Amniotic epithelial cell (primary cell): ENCODE measurements at regions not wholly inside any gene's neighbourhood (a gene's known extent, or its start where the extent isn't known, plus 50 kb on each side); places are given as distances from the start of the nearest gene placed in this dataset.
A peak's percentile ranks its signal among the peaks of the same experiment; 100 is the strongest.
"Not testable (repeated sequence)": the region's sequence is repeated elsewhere in the genome, so short reads cannot be mapped to it uniquely, and the experiment has no call there.

ENCODE experiments used
- DNase-seq: peaks from one replicate; pipeline ENCODE4 v3.0.0-alpha.2; 2010; ENCODE audit warnings: low read depth

GRCh38 chrX:106356580-106356979 lies 188.5 kb downstream of the PWWP3B start:
- no peak for DNase-seq

GRCh38 chrX:106363214-106363613 lies 195.1 kb downstream of the PWWP3B start:
- DNase-seq = no peak

GRCh38 chrX:106378616-106379015 lies 210.5 kb downstream of the PWWP3B start:
- DNase-seq = no peak

GRCh38 chrX:106391284-106391911 lies 220.4 kb upstream of the RADX start:
- no peak for DNase-seq

GRCh38 chrX:106392346-106392745 lies 219.4 kb upstream of the RADX start:
- DNase-seq = no peak

GRCh38 chrX:106397788-106398538 lies 213.8 kb upstream of the RADX start:
- DNase-seq = no peak

GRCh38 chrX:106401965-106402559 lies 209.7 kb upstream of the RADX start:
- DNase-seq = no peak

GRCh38 chrX:106404512-106404911 lies 207.3 kb upstream of the RADX start:
- no peak for DNase-seq

- peak; percentile 4 for DNase-seq
These were observed 196.4 kb upstream of the RADX start for GRCh38 chrX:106415276-106415895.

- DNase-seq = no peak
These were observed 175.1 kb upstream of the RADX start for GRCh38 chrX:106436691-106437090.

GRCh38 chrX:106437407-106437806 lies 174.4 kb upstream of the RADX start:
- DNase-seq = no peak

- DNase-seq = no peak
These were observed 161.4 kb upstream of the RADX start for GRCh38 chrX:106450405-106450804.

- no peak for DNase-seq
These were observed 159.8 kb upstream of the RADX start for GRCh38 chrX:106451933-106452332.

GRCh38 chrX:106454991-106455390 lies 156.8 kb upstream of the RADX start:
- no peak for DNase-seq

GRCh38 chrX:106457802-106458201 lies 154.0 kb upstream of the RADX start:
- DNase-seq = no peak

GRCh38 chrX:106467422-106467821 lies 144.4 kb upstream of the RADX start:
- DNase-seq = no peak

GRCh38 chrX:106467943-106468342 lies 143.8 kb upstream of the RADX start:
- no peak for DNase-seq

- DNase-seq = no peak
These were observed 143.3 kb upstream of the RADX start for GRCh38 chrX:106468433-106468832.

GRCh38 chrX:106479920-106480319 lies 131.9 kb upstream of the RADX start:
- no peak for DNase-seq

- DNase-seq = peak; percentile 32
These were observed 130.4 kb upstream of the RADX start for GRCh38 chrX:106481341-106481740.

GRCh38 chrX:106484233-106484632 lies 127.5 kb upstream of the RADX start:
- no peak for DNase-seq

GRCh38 chrX:106493210-106493816 lies 118.5 kb upstream of the RADX start:
- not testable (repeated sequence) for DNase-seq

- no peak for DNase-seq
These were observed 112.3 kb upstream of the RADX start for GRCh38 chrX:106499473-106499872.
